ENCODE measurements at regions not wholly inside any gene's neighbourhood (a gene's known extent, or its start where the extent isn't known, plus 50 kb on each side); places are given as distances from the start of the nearest gene placed in this dataset.

DNA sequence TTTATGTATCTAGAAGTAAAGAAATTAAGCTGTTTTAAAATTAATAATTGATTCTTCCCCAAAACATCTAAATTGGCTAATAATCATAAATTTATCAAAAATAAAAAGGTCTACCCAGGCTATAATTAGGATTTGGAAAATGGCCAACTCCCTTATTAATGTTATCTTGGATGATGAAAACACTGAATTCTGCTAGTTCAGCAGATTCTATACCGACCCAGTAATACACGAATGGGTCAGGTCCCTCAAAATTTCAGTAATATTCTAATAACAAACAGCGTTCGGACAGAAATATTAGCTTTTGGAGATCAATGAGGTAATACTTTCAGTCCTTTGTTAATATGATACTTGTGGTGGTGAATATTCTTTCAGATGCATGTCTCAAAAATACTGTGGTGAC lies 360.7 kb upstream of the MGMT start:
- no peak for TF ChIP-seq CTCF (IDR thresholded peaks at IDR 0.05)
- TF ChIP-seq POLR2A (IDR thresholded peaks at IDR 0.05): no peak
